ENCODE measurements at regions not wholly inside any gene's neighbourhood (a gene's known extent, or its start where the extent isn't known, plus 50 kb on each side); places are given as distances from the start of the nearest gene placed in this dataset.

- TF ChIP-seq CTCF (IDR thresholded peaks at IDR 0.05) = no peak
- no peak for TF ChIP-seq POLR2A (IDR thresholded peaks at IDR 0.05)
Observed at GRCh38 chr2:187615364-187615763, 61.1 kb upstream of the TFPI start.

Data from adrenal gland (tissue), 5 donors.